HG03439 (cell line): ENCODE measurements at regions not wholly inside any gene's neighbourhood (a gene's known extent, or its start where the extent isn't known, plus 50 kb on each side); places are given as distances from the start of the nearest gene placed in this dataset.
"Not testable (repeated sequence)": the region's sequence is repeated elsewhere in the genome, so short reads cannot be mapped to it uniquely, and the experiment has no call there.

Source experiments
- ATAC-seq: cut with Tn5 transposase; IDR thresholded peaks from one replicate; pipeline ENCODE4 v1.9.1; 2021; ENCODE audit warnings: mild to moderate bottlenecking, moderate library complexity; ENCODE audit not compliant: unreplicated experiment

GRCh38 chr6:90463359-90463758, 123.5 kb downstream of the MAP3K7 start:
- no peak for ATAC-seq

DNA sequence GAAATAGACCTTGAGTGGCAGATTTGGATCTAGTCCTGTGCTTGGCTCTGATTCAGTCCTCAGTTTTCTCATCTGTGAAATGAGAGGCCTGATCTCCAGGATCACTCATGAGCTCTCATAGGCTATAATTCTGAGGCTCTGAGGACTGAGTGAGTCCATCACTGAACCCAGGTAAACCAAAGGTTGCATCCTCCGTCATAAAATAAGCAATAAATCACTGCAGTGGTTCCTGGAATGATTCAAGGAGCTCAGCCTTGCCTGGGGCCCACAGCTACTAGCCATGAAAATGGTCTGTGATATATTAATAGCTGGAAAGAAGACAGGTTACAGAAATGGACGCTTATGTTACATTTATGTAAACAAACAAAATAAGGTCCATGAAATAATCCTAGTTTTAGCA, 124.8 kb downstream of the MAP3K7 start:
- ATAC-seq = no peak

- ATAC-seq = no peak
Observed at GRCh38 chr6:90461383-90461782, 125.5 kb downstream of the MAP3K7 start.

- ATAC-seq = no peak
Observed at GRCh38 chr6:90460051-90460450, 126.8 kb downstream of the MAP3K7 start.

DNA sequence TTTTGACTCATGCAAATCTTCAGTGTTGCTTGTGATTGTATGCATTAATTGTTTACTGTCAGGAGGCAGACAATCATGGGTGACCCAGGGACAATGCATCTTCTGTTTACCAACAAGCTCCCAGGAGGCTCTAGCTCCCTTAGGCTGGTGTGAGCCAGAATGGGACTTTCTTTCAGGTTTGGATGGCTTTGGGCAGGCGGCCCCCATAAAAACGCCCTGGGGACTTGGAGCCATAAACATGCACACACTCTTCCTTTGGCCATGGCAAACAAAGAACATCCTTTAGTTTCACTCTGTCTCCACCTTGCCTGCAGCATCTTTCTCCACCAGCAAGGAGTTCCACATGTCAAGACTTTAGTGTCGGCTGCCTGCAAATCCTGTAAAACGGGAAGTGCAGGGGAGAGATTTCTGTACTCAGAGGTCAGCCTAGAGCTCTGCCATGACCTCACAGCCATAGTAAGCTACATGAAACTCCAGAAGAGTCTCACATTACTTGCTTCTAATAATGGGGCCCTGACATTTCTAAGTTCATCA, 127.6 kb downstream of the MAP3K7 start:
- ATAC-seq = no peak

DNA sequence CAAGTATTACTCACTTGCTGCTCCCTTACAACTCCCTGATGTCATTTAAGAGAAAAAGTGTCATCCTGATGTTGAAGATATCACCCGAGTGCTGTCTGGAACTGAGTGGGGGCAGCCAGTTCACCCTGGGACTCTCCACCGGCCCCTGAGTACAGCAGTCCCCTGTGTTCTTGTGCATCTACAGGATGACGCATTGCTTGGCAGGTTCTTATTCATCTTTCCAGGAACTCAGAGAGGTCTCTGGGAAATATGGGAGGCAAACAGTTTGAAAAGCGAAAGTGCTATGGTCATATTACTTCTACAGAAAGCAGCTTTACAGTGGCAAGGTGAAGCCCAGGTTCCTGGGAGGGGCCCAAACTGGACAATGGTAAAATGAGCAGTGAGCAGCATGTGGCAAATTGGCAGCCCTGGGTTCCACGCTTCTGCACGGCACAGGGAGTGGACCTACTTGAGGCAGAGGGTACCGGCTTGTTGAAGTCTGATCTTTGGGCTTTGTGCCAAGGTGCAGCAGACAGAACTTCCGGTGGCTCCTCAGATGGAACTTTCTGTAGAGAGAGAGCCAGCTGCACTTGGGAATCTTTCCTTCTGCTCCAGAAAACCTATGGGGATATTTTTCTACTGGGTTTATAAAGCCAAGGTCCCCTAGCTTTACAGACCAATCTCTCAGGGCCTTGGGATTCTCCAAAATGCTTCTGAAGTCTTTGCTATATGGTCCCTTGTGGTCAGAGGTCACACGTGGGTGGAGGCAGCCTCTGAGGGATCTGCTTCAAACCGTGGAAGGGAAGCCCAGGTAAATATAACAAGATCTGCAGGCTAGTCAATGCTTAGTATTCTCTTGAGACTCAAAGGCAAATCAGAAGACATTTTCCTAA, 128.3 kb downstream of the MAP3K7 start:
- no peak for ATAC-seq

DNA sequence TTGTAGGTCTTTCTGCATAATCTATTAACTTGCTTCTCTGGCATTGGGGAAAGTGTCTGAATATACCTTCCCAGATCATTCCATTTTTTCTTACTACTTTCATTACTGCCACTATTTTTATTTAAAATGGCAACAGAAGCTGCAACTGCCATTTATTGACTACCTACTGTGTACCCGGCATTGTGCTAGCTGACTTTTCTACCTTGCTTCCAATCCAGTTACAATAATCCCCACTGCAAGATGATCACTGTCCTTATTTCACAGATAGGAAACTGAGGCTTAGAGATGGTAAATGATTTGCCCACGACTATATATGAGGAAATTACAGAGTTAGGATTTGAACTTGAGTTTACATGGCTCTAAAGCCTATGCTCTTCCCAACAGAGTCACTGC, 129.0 kb downstream of the MAP3K7 start:
- ATAC-seq = no peak

DNA sequence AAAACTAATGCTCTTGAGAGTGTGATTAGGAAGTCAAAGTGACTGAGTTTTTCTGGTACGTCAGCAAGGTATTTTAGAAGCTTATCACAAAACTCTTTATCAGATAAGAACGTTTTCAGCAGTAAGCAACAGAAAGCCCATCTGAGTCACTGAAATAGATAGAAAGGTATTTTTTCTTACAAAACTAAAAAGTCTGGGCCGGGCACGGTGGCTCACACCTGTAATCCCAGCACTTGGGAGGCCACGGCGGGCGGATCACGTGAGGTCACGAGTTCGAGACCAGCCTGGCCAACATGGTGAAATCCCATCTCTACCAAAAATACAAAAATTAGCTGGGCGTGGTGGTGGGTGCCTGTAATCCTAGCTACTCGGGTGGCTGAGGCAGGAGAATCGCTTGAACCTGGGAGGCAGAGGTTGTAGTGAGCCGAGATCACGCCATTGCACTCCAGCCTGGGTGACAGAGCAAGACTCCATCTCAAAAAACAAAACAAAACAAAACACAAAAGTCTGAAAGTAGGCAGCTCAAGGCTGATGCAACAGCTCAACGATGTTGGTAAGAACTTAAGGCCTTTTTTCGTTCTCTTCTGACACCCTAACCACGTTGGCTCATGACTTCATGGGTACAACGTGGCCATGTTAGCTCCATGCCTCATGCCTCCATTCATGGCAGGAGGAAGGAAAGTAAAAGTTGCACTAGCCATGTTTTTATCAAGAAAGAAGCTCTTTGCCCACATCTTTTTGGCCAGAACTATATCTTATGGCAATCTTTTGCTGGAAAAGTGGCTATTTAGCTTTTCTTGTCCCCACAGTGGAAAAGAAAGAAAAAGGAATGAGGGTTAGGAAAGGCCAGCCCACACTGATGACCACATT, 129.6 kb downstream of the MAP3K7 start:
- not testable (repeated sequence) for ATAC-seq

- no peak for ATAC-seq
Observed at GRCh38 chr6:90456001-90456400, 130.9 kb downstream of the MAP3K7 start.

DNA sequence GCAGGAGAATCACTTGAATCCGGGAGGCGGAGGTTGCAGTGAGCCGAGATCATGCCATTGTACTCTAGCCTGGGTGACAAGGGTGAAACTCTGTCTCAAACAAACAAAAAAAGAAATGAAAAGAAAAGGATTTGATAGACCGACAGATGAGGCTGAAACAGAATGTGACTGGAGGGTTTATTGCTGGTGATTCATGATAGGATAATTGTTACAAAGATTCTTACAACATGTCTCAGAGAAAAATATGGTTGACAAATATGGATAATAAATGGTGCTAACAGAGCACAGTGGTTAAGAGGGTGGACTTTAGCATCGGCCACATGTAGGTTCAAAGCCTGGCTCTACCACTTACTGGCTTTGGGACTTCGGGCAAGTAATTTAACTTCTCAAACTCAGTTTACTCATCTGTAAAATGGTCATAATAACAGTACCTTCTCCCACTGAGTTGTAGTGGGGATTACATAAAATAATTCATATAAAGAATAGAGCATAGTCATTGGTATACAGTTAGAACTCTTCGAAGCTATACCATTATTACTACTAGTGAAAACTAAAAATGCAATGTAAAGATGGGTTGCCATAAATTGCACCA, 131.9 kb downstream of the MAP3K7 start:
- ATAC-seq = no peak

GRCh38 chr6:90450268-90450953, 136.5 kb downstream of the MAP3K7 start:
- ATAC-seq = no peak

DNA sequence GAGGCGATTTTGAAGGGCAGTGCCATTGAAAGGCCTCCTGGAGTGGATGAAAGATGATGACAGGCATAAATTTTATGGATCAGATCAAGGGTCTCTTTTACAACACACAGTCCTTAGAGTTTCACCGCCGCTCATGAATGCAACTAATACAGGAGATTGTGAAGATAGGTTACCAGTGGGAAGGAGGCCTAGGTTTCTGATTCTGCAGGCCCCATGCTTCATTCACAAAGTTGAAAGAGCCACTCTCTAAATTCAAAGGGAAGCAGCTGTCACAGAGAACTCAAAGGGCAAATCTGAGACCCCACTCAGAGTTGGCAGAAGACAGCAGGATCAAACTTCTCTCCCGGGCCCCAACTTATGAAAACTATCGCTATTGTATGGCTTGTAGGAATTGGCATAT, 137.6 kb downstream of the MAP3K7 start:
- no peak for ATAC-seq

DNA sequence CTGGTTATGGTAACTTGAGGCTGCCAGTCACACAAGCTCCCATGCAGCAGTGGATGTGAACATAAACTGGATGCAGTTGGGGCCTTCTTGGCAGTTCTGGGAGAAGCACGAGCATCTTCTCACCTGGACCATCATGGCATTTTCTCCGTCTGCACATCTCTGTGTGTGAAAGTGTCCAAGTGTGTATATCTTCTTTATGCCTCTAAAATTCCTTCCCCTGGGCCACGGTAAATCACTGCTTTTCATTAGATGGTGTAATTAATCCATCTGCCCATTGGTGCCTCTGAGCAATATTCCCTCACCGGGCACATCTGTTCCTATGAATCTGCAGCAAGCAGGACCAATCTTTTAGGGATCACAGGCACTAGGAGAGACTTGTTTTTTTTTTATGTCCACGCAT, 138.0 kb downstream of the MAP3K7 start:
- no peak for ATAC-seq

DNA sequence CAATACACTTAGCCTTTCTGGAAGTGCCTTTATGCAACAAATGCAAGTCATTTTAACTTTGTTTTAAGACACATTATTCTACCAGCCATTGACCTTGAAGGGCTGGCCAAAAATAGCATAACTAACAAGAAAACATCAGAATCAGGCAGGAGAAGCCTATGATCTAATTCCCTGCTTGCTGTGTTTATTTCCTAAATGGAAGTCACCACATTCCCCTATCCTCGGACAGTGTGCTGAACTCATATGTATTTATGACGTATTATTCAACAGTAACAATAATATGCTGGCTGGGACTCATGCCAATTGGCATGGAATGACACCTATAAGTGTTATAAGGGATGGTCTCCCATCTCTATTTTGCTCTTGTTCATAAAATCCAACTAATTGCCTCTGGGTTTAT, 140.7 kb downstream of the MAP3K7 start:
- no peak for ATAC-seq

- no peak for ATAC-seq
Observed at GRCh38 chr6:90445533-90446108, 141.3 kb downstream of the MAP3K7 start.

GRCh38 chr6:90444160-90444714, 142.6 kb downstream of the MAP3K7 start:
- ATAC-seq = no peak

DNA sequence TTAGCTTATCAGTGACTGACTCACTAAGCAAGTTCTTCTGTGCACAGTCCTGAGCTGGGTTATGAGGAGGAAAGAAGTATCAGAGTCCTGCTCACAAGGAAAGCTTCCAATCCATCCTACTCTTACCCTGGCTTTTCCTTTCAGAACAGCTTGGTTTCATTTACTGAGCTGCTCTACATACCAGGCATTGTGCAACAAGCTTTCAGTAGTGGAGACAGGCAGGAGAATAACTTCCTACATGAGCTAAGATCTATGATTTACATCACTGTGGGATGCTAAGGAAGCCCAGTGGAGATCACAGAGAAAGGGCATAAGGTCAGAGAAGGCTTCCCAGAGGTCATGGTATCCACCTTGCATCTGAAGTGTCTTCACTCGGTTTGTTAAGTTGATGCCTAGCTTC, 144.5 kb downstream of the MAP3K7 start:
- ATAC-seq = no peak

GRCh38 chr6:90440586-90441283, 144.1 kb upstream of the BACH2 start:
- no peak for ATAC-seq

GRCh38 chr6:90439586-90439985, 142.9 kb upstream of the BACH2 start:
- ATAC-seq = no peak
